PC-9 (cell line): ENCODE measurements at regions not wholly inside any gene's neighbourhood (a gene's known extent, or its start where the extent isn't known, plus 50 kb on each side); places are given as distances from the start of the nearest gene placed in this dataset.

Experiments used
- BruUV-seq: library from RNA; stranded (reverse); fragments of 400-500 nt; replicated peaks from 2 replicates; lab custom pipeline; 2021; lab: Mats Ljungman, UMichigan
- CTCF ChIA-PET: fragments of 300-600 bp; sonication (Branson Sonifier 250); formaldehyde crosslinking; loops from one replicate; lab custom pipeline; 2022; ENCODE audit warnings: antibody characterized with exemption; lab: Charles Lee
- POLR2A ChIA-PET: fragments of 300-600 bp; sonication (Branson Sonifier 250); formaldehyde crosslinking; loops from one replicate; lab custom pipeline; 2022; ENCODE audit warnings: antibody characterized with exemption; ENCODE audit not compliant: unreplicated experiment; lab: Charles Lee
- DNase-seq, 2 experiments: peaks; one replicate each; pipeline versions ENCODE4 v3.0.0 to v3.0.0-alpha.2; 2015 to 2022; ENCODE audit warnings: mixed read lengths in 1 of 2
- H2AFZ ChIP-seq: fragments of 200-600 bp; sonication (generic); 2 replicates; pipeline ENCODE4 v1.8.1; 2017; ENCODE audit warnings: antibody characterized with exemption
- H3F3A ChIP-seq: fragments of 200-600 bp; sonication (generic); 2 replicates; pipeline ENCODE4 v1.8.1; 2017; ENCODE audit warnings: antibody characterized with exemption, mild to moderate bottlenecking, low read depth; ENCODE audit not compliant: insufficient read depth
- H3K27ac ChIP-seq: fragments of 200-600 bp; sonication (generic); 2 replicates; pipeline ENCODE4 v1.6.1; 2016; ENCODE audit warnings: mixed run types
- H3K27me3 ChIP-seq: fragments of 200-600 bp; sonication (generic); 2 replicates; pipeline ENCODE4 v1.6.1; 2016; ENCODE audit warnings: low read depth, mixed run types; ENCODE audit not compliant: insufficient read depth
- H3K36me3 ChIP-seq: fragments of 200-600 bp; sonication (generic); 2 replicates; pipeline ENCODE4 v1.6.1; 2016; ENCODE audit warnings: low read depth, mixed run types
- H3K4me1 ChIP-seq: fragments of 200-600 bp; sonication (generic); replicated peaks from 2 replicates; pipeline ENCODE4 v1.6.1; 2016; ENCODE audit warnings: mixed run types; ENCODE audit not compliant: insufficient read depth
- H3K4me2 ChIP-seq: fragments of 200-600 bp; sonication (generic); 2 replicates; pipeline ENCODE4 v1.6.1; 2017; ENCODE audit warnings: mixed run types
- H3K4me3 ChIP-seq: fragments of 200-600 bp; sonication (generic); 2 replicates; pipeline ENCODE4 v1.6.1; 2016; ENCODE audit warnings: mixed run types
- H3K79me2 ChIP-seq: fragments of 200-600 bp; sonication (generic); 2 replicates; pipeline ENCODE4 v1.6.1; 2017; ENCODE audit warnings: low read depth, mixed run types
- H3K9me2 ChIP-seq: fragments of 200-600 bp; sonication (generic); 2 replicates; pipeline ENCODE4 v1.8.1; 2017; ENCODE audit warnings: mild to moderate bottlenecking; ENCODE audit not compliant: insufficient read depth
- H3K9me3 ChIP-seq: fragments of 200-600 bp; sonication (generic); 2 replicates; pipeline ENCODE4 v1.8.1; 2016; ENCODE audit warnings: low read depth; ENCODE audit not compliant: insufficient read depth
- H4K20me1 ChIP-seq: fragments of 200-600 bp; sonication (generic); 2 replicates; pipeline ENCODE4 v1.8.1; 2017; ENCODE audit not compliant: insufficient read depth
- CTCF ChIP-seq: fragments of 200-600 bp; sonication (generic); conservative IDR thresholded peaks from 2 replicates; pipeline ENCODE4 v1.6.1; 2017; ENCODE audit warnings: mixed run types, antibody characterized with exemption, mild to moderate bottlenecking, moderate library complexity
- EZH2 ChIP-seq: fragments of 200-600 bp; sonication (generic); IDR thresholded peaks from 2 replicates; pipeline ENCODE4 v1.8.0; 2017; ENCODE audit warnings: antibody characterized with exemption, low read depth
- intact Hi-C: fragments of 100-400 bp; cut with micrococcal nuclease; formaldehyde crosslinking; loops from one replicate; pipeline ENCODE4 v1.10.0; 2022; ENCODE audit not compliant: unreplicated experiment

GRCh38 chrX:11960031-11960430 lies 178.2 kb upstream of the FRMPD4 start:
- ChIA-PET POLR2A (no interaction called here), CTCF (no interaction called here)
- no peaks in the 10 kb centered on the region for H3K4me1 ChIP-seq

GRCh38 chrX:11965436-11965835 lies 172.8 kb upstream of the FRMPD4 start:
- intact Hi-C loops = loop anchor here (5.0 to 10.0 kb wide), 3 partner anchors 102 to 1257 kb away; partner anchors contain the start of gene MSL3
- BruUV-seq = no TSS peak
- CTCF ChIA-PET = no interaction called here

More at GRCh38 chrX:11960031-11960430, 178.2 kb upstream of the FRMPD4 start:
- no peaks in the 10 kb centered on the region for H3K9me2 ChIP-seq
- no peak overlapping the region for H3K4me2 ChIP-seq
- H2AFZ ChIP-seq = no peak overlapping the region
- no peaks in the 10 kb centered on the region for H3K36me3 ChIP-seq
- no TSS peak for BruUV-seq
- no peaks in the 10 kb centered on the region for H3K9me3 ChIP-seq
- H3K27me3 ChIP-seq = no peaks in the 10 kb centered on the region
- H3K27ac ChIP-seq = no peak overlapping the region
- intact Hi-C loops = loop anchor here (10.0 kb wide), 1 partner anchor 205 kb away; the partner anchor contains the start of gene MSL3
- H3F3A ChIP-seq = no peaks in the 10 kb centered on the region
- no peaks in the 10 kb centered on the region for H3K79me2 ChIP-seq
- H4K20me1 ChIP-seq = no peaks in the 10 kb centered on the region
- DNase-seq = no peak
- no peak overlapping the region for H3K4me3 ChIP-seq
- no peak for TF ChIP-seq CTCF
- no peak for TF ChIP-seq EZH2

More at GRCh38 chrX:11965436-11965835, 172.8 kb upstream of the FRMPD4 start:
- Histone ChIP-seq H3K79me2 (no peaks in the 10 kb centered on the region), H3K36me3 (no peaks in the 10 kb centered on the region), H3K9me3 (no peaks in the 10 kb centered on the region), H3K4me3 (no peak overlapping the region), H2AFZ (no peak overlapping the region), H3K4me2 (no peak overlapping the region), H3F3A (peaks cover 26% of the 10 kb centered on the region), H3K27me3 (no peaks in the 10 kb centered on the region), H4K20me1 (no peaks in the 10 kb centered on the region), H3K4me1 (peaks cover 35% of the 10 kb centered on the region), H3K27ac (no peak overlapping the region), H3K9me2 (no peaks in the 10 kb centered on the region)
- DNase-seq = no peak
- POLR2A ChIA-PET = no interaction called here
- TF ChIP-seq CTCF (no peak), EZH2 (no peak)
